GM19351 (cell line): ENCODE measurements at regions not wholly inside any gene's neighbourhood (a gene's known extent, or its start where the extent isn't known, plus 50 kb on each side); places are given as distances from the start of the nearest gene placed in this dataset.
"Not testable (repeated sequence)": the region's sequence is repeated elsewhere in the genome, so short reads cannot be mapped to it uniquely, and the experiment has no call there.

Experiments
- ATAC-seq: cut with Tn5 transposase; IDR thresholded peaks from one replicate; pipeline ENCODE4 v1.9.1; 2021; ENCODE audit warnings: mild to moderate bottlenecking, moderate library complexity; ENCODE audit not compliant: unreplicated experiment

DNA sequence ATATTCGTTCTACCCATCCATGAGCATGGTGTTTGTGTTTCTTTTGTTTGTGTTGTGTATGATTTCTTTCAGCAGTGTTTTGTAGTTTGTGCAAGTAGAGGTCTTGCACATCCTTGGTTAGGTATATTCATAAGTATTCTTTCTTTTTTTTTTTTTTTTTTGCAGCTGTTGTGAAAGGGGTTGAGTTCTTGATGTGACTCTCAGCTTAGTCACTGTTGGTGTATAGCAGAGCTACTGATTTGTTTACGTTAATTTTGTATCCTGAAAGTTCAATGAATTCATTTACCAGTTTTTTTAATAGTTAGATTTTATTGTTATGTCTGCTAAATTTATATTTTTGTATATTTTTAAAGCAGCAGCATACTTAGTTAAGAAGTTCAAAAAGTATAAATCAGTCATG is 834.4 kb upstream of the NRXN1 start:
- ATAC-seq, result no peak

DNA sequence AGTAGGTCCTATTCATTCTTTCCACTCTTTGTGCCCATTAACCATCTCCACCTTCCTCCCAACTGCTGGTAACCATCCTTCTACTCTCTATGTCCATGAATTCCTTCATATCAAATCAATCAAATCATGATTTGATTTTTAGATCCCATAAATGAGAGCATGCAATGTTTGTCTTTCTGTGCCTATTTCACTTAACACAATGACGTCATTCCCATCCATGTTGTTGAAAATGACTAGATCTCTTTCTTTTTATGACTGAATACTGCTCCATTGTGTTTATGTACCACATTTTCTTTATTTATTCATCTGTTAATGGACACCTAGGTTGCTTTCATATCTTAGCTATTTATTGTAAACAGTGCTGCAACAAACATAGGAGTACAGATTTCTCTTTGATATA is 827.3 kb upstream of the NRXN1 start:
- no peak for ATAC-seq

DNA sequence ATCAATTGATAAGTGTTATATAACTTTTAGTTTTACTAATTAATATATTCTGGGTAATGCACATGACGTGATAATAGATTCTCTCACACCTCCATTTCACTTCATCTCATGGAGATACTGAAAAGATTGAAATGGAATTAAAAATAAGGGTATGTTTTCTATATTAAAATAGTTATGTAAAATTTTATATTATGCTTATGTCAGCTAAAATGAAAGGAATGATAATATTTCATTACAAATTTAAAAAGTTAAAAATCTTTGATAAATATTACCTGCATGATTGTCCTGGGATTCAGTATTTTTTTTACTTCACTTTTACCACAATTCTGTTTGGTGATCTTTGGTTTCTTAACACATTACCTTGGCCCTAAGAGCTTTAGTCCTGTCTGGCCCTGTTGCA is 823.8 kb upstream of the NRXN1 start:
- no peak for ATAC-seq

DNA sequence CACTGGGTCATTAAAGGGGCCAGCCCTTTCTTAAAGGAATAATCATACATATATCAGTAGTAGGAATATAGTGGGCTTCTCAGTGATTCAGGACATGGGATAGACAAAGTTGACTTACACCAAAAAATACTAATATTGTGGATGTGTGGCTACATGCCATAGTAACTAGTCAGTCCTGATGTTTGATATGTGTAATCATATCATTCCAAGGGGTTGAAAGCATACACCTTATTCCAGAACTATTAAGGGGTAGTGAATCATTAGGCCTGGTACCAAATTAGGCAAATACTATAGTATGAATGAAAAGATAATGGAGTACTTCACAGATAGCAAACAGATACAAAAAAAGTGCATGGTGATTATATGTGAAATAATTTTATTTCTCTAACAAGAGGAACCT is 814.9 kb upstream of the NRXN1 start:
- ATAC-seq, result no peak

DNA sequence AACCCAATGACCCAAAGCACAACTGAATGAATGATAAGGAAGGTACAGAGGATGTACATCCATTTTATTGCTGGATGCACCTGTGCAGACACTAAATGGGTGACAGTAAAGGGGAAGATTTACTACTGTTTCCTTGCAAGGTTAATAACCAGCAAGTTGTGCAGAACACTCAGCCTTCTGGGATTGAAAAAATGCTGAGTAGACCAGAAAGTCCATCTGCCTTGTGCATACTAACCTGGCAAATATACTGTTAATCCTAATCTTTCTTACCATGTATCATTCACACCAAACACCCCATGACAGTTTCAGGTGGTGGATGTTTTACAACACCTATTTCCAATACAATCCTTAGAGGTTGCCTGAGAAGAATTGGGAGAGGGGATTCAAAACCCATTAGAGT is 814.1 kb upstream of the NRXN1 start:
- no peak for ATAC-seq

DNA sequence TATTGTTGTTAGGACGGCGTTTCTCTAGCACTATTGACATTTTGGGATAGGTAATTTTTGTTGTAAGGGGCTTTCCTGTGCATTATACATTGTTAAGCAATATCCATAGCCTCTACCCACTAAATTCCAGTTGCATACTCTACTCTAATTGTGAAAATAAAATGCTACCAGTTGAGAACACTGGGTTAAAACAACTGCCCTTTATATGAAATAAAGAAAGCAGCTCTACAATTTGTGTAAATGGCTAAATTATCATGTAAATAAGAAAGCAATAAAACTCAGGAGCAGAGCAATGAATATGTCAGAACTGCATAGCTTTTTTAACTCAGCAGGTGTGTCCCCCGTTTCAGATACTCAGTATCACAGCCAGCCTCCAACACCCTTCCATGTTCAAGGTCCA is 812.7 kb upstream of the NRXN1 start:
- ATAC-seq, result no peak

DNA sequence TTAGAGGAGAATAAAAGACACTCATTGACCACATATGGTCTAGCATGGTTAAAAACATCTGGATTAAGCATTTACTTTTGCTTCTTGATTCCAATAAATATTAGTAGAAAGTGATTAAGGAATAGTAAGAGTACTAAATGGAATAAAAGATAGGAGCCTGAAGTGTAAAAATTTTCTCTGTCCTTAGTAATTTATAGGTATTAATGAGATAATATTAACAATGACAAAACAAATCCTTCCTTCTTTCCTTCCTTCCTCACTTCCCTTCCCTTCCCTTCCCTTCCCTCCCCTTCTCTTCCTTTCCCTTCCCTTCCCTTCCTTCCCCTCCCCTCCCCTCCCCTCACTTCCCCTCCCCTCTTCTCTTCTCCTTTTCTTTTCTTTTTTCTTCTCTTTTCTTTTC is 797.5 kb upstream of the NRXN1 start:
- no peak for ATAC-seq

DNA sequence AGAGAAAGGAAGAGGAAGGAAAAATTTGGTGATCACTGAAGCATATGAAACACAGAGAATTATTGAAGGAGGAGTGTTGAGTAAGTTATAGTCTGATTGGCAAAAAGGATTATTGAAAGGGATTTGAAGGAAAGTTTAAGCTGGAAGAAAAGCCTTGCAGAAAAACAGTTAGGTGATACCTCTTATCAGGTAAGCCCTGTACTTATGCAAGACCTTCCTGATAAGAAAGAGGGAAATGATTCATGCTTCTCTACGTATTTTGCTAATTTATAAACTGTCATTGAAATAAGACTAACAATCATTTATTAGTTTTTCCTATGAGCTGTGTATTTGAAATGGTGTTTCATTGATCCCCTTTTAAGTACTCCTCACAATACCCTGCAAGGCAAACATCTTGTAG is 793.9 kb upstream of the NRXN1 start:
- ATAC-seq, result no peak

DNA sequence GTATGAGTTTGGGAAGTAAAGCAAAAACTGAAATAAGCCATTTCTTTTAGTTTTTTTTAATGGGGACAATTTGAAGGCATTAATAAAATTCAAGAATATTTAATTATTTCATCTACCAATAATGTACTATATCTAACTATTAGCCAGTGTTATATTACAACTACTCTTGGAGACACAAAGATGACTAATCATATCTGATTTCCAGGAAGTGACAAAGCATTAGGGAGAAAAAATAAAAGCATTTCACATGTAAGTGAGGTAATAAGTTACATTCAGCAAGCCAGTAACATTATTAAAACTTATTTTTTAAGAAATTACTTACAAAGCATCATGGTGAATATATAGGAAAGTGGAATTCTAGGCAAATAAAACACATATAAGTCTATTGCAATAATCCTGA is 781.3 kb upstream of the NRXN1 start:
- no peak for ATAC-seq

DNA sequence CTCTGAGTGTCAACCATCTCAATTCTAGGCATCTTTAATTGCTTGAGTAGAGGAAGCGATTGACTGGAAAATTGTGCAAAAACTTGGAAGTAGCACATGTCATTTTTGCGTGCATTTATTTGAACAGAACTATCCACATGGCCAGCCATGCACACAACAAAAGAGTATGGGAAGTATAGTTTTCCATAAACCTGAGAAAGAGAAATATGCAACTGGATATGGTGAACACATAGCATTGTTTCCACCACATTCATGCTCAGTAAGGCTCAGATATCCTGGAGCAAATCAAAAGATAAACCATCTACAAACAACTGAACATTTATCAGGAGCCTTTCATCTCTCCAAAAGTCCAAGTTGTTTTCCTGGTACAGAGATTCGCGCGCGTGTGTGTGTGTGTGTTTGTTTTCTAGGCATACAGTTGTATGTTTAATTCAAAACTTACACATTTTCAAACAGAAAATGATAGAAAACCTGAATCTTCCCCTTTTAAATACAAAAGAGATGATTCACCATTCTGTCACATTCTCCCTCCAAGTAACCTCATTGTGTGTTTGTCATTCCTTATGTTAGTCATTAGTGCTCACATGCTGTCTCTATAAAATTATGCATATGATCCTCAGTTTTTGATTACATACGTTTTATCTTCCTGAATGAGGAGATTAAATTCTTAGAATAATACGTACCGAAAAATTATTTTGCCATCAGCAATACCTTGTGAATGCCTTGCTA is 780.4 kb upstream of the NRXN1 start:
- no peak for ATAC-seq

DNA sequence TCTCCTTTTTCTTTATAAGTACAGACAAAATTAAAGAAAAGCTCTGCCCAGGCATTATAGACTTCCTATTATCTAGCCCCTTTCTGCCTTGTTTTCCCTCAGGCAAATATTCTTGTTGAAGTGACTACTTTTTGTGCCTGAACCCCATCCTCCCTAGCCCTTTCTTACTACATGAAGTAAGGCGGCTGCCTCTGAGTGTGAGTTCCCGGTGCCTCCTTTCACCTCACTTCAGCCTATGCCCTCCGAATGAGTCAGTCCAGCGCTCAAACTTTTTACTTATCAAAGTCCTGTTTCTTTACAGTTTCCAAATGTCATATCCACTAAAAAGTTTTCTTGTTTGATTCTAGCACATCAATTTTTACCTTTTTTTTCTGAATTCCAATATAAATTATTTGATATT is 778.3 kb upstream of the NRXN1 start:
- no peak for ATAC-seq

DNA sequence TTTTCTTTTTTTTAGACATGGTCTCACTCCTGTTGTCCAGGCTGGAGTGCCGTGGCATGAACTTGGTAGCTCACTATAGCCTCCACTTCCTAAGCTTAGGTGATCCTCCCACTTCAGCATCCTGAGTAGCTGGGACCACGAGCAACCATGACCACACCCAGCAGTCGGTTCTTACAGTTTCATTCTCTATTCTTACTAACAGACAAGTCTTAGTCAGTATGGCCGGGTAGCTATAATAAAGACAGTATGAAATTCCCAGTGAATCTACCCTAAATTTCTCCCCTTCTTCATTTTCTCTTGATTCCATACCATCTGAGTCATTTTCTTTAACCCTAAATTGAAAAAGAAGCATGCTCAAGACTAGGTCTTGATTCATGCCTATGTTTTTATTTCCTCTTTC is 775.3 kb upstream of the NRXN1 start:
- no peak for ATAC-seq

DNA sequence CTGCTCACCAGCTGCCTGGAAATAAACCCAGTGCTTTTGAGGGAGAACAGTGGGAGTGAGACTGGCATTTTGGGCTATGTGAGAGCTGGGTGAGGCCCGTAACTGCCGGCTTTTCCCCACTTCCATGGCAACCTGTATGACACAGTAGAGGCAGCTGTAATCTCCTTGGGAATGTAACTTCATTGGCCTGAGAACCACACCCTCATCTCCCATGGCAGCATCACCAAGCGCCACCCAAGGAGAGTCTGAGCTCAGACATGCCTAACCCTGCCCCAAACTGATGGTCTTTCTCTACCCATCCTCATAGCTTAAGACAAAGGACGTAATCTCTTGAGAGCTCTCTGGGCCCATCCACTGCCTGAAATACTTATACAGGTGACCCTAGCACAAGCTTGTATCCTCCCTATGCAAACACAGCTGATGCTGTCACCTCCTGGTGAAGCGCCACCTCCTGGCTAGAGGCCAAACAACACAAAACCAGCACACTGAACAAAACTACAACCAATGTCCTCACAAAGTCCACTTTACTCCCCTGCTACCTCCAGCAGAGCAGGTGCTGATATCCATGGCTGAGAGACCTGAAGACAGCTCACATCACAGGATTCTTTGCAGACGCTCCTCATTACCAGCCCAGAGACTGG is 763.4 kb upstream of the NRXN1 start:
- ATAC-seq, result peak; percentile 53

DNA sequence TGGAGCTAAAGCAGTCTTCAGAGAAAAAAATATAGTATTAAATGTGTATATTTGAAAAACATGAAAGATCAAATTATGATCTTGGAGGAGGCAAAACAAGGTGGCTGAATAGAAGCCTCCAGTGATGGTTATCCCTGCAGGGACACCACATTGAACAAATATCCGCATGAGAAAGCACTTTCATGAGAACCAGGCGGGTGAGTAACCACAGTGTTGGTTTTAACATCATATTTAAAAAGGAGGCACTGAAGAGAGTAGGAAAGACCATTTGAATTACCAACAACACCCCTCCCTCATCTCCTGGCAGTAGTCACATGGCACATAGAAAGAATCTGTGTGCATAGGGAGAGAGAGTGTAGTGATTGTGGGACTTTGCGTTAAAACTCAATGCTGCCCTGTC is 759.6 kb upstream of the NRXN1 start:
- no peak for ATAC-seq

DNA sequence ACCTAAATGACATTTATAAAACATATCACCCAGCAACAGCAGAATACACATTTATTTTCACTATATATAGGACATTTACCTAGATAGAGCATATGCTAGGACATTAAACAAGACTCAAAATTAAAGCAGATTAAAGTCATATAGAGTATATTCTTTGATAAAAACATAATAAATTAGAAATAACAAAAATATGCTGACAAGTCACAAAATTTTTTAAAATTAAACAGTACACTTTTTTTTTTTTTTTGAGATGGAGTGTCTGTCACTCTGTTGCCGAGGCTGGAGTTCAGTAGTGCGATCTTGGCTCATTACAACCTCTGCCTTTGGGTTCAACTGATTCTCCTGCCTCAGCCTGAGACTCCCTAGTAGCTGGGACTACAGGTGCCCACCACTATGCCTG is 758.9 kb upstream of the NRXN1 start:
- no peak for ATAC-seq

DNA sequence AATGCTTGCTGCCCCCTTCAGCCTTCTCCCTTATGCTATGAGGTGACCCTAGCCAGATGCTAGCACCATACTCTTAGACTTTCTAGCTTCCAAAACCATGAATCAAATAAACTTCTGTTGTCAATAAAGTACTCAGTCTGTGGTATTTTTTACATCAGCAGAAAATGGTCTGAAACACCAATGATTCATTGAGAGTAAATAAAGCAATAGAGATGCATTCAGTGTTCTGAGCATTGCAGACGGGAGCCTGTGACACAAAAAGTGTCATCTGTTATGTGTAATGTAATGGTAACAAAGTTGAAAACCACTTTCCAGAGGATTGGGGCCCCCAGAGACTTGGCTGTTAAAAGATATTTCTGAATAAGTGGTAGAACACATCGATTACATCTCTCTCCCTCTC is 758.0 kb upstream of the NRXN1 start:
- no peak for ATAC-seq

DNA sequence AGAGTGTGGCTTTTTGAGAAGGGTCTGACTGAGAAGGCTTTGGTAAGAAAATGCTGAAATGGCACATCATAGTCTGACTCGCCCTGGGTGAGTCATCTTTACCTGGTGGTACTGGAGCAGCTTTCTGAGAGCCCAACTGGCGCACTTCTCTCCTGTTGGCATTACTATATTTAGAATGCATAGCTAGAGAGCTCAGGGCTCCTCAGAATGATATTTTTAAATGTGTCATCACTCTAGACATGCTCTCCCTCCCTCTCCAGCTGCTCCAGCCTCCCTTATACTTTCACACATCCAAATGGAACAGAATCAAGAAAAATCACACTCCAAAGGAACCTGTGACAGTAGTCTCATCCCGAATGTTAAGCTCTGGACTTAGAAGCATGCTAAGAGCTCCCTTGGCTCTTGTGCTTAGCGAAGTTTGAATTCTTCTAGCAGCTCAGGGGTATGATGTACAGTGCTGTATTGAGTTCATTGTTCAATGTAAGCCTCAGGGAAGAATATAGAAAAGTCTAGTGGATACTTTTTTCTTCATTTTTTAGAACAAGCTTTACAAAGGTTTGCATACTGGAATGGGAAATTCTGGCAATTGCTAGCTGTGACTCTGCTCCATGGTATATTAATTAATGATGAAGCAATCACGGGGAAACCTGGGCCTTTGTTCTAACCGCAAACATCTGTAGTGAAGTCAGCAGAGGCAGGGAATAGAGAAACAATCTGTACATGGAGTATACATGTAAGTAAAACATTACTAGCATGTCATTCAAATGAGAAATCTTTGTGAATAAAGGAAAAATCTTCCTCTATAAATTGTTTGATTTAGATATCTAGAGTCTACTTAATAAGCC is 751.2 kb upstream of the NRXN1 start:
- no peak for ATAC-seq

DNA sequence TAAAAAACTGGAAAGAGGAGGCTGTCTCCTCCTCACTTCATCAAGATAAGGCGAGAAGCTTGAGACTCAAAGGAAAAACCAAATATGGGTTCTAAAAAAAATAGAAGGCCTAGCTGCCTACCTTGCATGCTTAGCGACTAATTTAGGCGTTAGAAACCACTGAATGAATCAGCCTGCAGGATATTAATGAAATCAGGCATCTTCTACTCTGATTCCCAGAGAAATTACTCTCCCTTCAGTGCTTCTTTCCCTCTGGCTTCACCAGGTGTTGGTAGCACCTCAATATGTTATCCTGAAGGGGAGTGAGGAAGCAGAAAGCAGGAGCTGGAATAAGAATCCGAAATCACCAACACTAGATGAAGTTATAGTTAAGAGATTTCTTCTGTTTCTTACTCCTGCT is 749.8 kb upstream of the NRXN1 start:
- no peak for ATAC-seq

DNA sequence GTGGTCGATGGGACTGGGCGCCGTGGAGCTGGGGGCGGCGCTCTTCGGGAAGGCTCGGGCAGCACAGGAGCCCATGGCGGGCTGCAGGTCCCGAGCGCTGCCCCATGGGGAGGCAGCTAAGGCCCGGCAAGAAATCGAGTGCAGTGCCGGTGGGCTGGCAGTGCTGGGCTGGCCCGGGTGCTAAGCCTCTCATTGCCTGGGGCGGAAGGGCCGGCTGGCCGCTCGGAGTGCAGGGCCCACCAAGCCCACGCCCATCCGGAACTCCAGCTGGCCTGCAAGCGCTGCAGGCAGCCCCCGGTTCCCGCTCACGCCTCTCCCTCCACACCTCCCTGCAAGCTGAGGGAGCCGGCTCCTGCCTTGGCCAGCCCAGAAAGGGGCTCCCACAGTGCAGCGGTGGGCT is 748.4 kb upstream of the NRXN1 start:
- no peak for ATAC-seq

DNA sequence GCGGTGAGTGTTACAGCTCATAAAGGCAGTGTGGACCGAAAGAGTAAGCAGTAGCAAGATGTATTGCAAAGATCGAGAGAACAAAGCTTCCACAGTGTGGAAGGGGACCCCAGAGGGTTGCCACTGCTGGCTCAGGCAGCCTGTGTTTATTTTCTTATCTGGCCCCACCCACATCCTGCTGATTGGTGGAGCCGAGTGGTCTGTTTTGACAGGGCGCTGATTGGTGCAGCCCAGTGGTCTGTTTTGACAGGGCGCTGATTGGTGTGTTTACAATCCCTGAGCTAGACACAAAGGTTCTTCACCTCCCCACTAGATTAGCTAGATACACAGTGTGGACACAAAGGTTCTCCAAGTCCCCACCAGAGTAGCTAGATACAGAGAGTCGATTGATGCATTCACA is 747.8 kb upstream of the NRXN1 start:
- ATAC-seq, result not testable (repeated sequence)

DNA sequence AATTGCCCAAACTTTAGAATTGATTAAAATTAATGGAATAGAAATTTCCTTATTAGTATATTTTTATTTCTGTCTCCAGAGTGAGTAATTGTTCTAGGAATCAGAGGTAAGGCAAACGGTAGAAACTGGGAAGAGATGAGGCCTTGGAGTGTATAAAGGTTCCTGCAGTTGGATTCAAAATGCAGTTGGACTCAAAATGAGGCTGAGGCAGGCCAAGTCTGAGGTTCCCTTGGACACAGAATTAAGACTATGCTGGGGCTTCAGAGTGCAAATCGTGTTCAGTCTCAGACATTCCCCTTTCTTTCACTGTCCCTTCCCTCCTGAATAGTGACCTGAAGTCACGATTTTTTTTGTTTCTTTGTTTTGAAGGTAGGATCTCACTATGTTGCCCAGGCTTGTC is 746.9 kb upstream of the NRXN1 start:
- no peak for ATAC-seq

DNA sequence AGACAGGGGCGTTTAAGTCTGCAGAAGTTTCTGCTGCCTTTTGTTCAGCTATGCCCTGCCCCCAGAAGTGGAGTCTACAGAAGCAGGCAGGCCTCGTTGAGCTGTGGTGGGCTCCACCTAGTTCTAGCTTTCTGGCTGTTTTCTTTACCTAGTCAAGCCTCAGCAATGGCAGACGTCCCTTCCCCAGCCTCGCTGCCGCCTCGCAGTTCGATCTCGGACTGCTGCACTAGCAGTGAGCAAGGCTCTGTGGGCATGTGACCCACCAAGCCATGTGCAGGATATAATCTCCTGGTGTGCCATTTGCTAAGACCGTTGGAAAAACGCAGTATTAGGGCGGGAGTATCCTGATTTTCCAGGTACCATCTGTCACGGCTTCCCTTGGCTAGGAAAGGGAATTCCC is 742.7 kb upstream of the NRXN1 start:
- not testable (repeated sequence) for ATAC-seq
